HG03025 (cell line): ENCODE measurements at regions not wholly inside any gene's neighbourhood (a gene's known extent, or its start where the extent isn't known, plus 50 kb on each side); places are given as distances from the start of the nearest gene placed in this dataset.

Source experiments
- ATAC-seq: cut with Tn5 transposase; IDR thresholded peaks from one replicate; pipeline ENCODE4 v1.9.1; 2021; ENCODE audit warnings: mild to moderate bottlenecking, moderate library complexity; ENCODE audit not compliant: unreplicated experiment, low FRiP score

- ATAC-seq, result no peak
Measured at GRCh38 chr6:4677751-4678065, 98.5 kb upstream of the CDYL start.

- no peak for ATAC-seq
Measured at GRCh38 chr6:4677011-4677750, 99.0 kb upstream of the CDYL start.

GRCh38 chr6:4676016-4676415 lies 100.2 kb upstream of the CDYL start:
- ATAC-seq, result no peak

GRCh38 chr6:4675121-4675520 lies 101.1 kb upstream of the CDYL start:
- ATAC-seq, result no peak

GRCh38 chr6:4673861-4674260 lies 102.3 kb upstream of the CDYL start:
- no peak for ATAC-seq

GRCh38 chr6:4672772-4673171 lies 103.4 kb upstream of the CDYL start:
- ATAC-seq, result no peak

GRCh38 chr6:4671587-4672115 lies 104.6 kb upstream of the CDYL start:
- no peak for ATAC-seq

GRCh38 chr6:4670824-4671409 lies 105.3 kb upstream of the CDYL start:
- no peak for ATAC-seq

GRCh38 chr6:4670290-4670689 lies 105.9 kb upstream of the CDYL start:
- no peak for ATAC-seq

- ATAC-seq, result no peak
Measured at GRCh38 chr6:4668271-4669179, 107.7 kb upstream of the CDYL start.

- no peak for ATAC-seq
Measured at GRCh38 chr6:4667591-4667990, 108.6 kb upstream of the CDYL start.

GRCh38 chr6:4666886-4667513 lies 109.2 kb upstream of the CDYL start:
- no peak for ATAC-seq

- no peak for ATAC-seq
Measured at GRCh38 chr6:4665489-4666417, 110.5 kb upstream of the CDYL start.

GRCh38 chr6:4664911-4665310 lies 111.3 kb upstream of the CDYL start:
- ATAC-seq, result no peak

GRCh38 chr6:4664117-4664626 lies 112.0 kb upstream of the CDYL start:
- ATAC-seq, result no peak

- no peak for ATAC-seq
Measured at GRCh38 chr6:4662886-4663285, 113.3 kb upstream of the CDYL start.

- no peak for ATAC-seq
Measured at GRCh38 chr6:4661391-4661790, 114.8 kb upstream of the CDYL start.

- no peak for ATAC-seq
Measured at GRCh38 chr6:4660377-4661321, 115.6 kb upstream of the CDYL start.
